IMR-90 (cell line): ENCODE measurements at regions not wholly inside any gene's neighbourhood (a gene's known extent, or its start where the extent isn't known, plus 50 kb on each side); places are given as distances from the start of the nearest gene placed in this dataset.

Source experiments
- CEBPB ChIP-seq: IDR thresholded peaks from 2 replicates; pipeline ENCODE4 v1.6.1; 2012; ENCODE audit warnings: low read depth, low read length, improper control_type of control experiment
- CTCF ChIP-seq: conservative IDR thresholded peaks from 2 replicates; pipeline ENCODE4 v1.5.1; 2012; ENCODE audit warnings: mild to moderate bottlenecking, low read depth, low read length, improper control_type of control experiment
- ELK1 ChIP-seq: fragments of 150-350 bp; IDR thresholded peaks from 2 replicates; pipeline ENCODE4 v1.6.1; 2016; ENCODE audit warnings: low read depth, mild to moderate bottlenecking, low read length, moderate library complexity, borderline replicate concordance
- MAFK ChIP-seq: IDR thresholded peaks from 2 replicates; pipeline ENCODE4 v1.6.1; 2012; ENCODE audit warnings: low read depth, low read length, improper control_type of control experiment
- NFE2L2 ChIP-seq: fragments of 150-350 bp; IDR thresholded peaks from 2 replicates; pipeline ENCODE4 v1.6.1; 2016; ENCODE audit warnings: low read depth, mild to moderate bottlenecking, low read length
- POLR2A ChIP-seq: IDR thresholded peaks from 2 replicates; pipeline ENCODE4 v1.6.1; 2012; ENCODE audit warnings: mild to moderate bottlenecking, low read depth, low read length
- RAD21 ChIP-seq: IDR thresholded peaks from 2 replicates; pipeline ENCODE4 v1.6.1; 2012; ENCODE audit warnings: low read length, improper control_type of control experiment
- RCOR1 ChIP-seq: IDR thresholded peaks from 2 replicates; pipeline ENCODE4 v1.6.1; 2012; ENCODE audit warnings: mild to moderate bottlenecking, low read length, improper control_type of control experiment; ENCODE audit not compliant: insufficient replicate concordance
- RFX5 ChIP-seq: IDR thresholded peaks from 2 replicates; pipeline ENCODE4 v1.8.0; 2012; ENCODE audit warnings: low read depth, mild to moderate bottlenecking, low read length, moderate library complexity
- USF2 ChIP-seq: fragments of 150-350 bp; IDR thresholded peaks from 2 replicates; pipeline ENCODE4 v1.6.1; 2017; ENCODE audit warnings: mild to moderate bottlenecking, antibody characterized with exemption, low read length, low read depth

GRCh38 chr2:150569761-150570160, 82.3 kb upstream of the RND3 start:
- no peak for TF ChIP-seq CTCF
- no peak for TF ChIP-seq POLR2A
- TF ChIP-seq MAFK = no peak
- TF ChIP-seq CEBPB = no peak
- no peak for TF ChIP-seq USF2
- TF ChIP-seq RAD21 = no peak
- no peak for TF ChIP-seq ELK1
- no peak for TF ChIP-seq RCOR1
- no peak for TF ChIP-seq RFX5
- TF ChIP-seq NFE2L2 = no peak
